ENCODE measurements at regions not wholly inside any gene's neighbourhood (a gene's known extent, or its start where the extent isn't known, plus 50 kb on each side); places are given as distances from the start of the nearest gene placed in this dataset.

GRCh38 chr18:78548261-78549058, 431.2 kb upstream of the SALL3 start:
- Histone ChIP-seq H3K9ac (ENCODE audit: insufficient read depth, low read length) (no peak overlapping the region), H2AFZ (ENCODE audit: low read length) (no peak overlapping the region), H3K27me3 (ENCODE audit: control insufficient read depth, insufficient read depth, low read length) (no peaks in the 10 kb centered on the region), H3K79me2 (ENCODE audit: control insufficient read depth, insufficient read depth, low read length) (no peaks in the 10 kb centered on the region), H3K4me3 (replicated peaks in 1 of 4; ENCODE audit: control extremely low read depth in 1 of 4, insufficient read depth in 1 of 4, low read depth in 3 of 4, low read length in 4 of 4) (no peak overlapping the region), H3K4me2 (ENCODE audit: extremely low read depth, insufficient read depth, low read length) (no peak overlapping the region), H3K36me3 (ENCODE audit: control insufficient read depth, insufficient read depth, low read length) (no peaks in the 10 kb centered on the region), H3K27ac (ENCODE audit: insufficient read depth, low read length) (no peak overlapping the region), H4K20me1 (ENCODE audit: control insufficient read depth, extremely low read depth, insufficient read depth, low read length) (no peaks in the 10 kb centered on the region), H3K9me3 (ENCODE audit: control insufficient read depth, insufficient read depth, low read depth, low read length) (peaks cover 6% of the 10 kb centered on the region), H3K4me1 (ENCODE audit: control insufficient read depth, extremely low read depth, insufficient read depth, low read length) (no peaks in the 10 kb centered on the region)
- DNase-seq (ENCODE audit: low read depth in 2 of 2) = no peak
- TF ChIP-seq EZH2 (IDR thresholded peaks at IDR 0.05; ENCODE audit: low read length, missing control alignments) (no peak), CTCF (conservative IDR thresholded peaks at IDR 0.05 in 1 of 2, IDR thresholded peaks at IDR 0.05 in 1 of 2; ENCODE audit: low read depth in 1 of 2, low read length in 2 of 2) (no peak)

- Histone ChIP-seq H3K4me3 (replicated peaks in 1 of 4; ENCODE audit: control extremely low read depth in 1 of 4, insufficient read depth in 1 of 4, low read depth in 3 of 4, low read length in 4 of 4) (no peak overlapping the region), H2AFZ (ENCODE audit: low read length) (no peak overlapping the region), H3K9me3 (ENCODE audit: control insufficient read depth, insufficient read depth, low read depth, low read length) (peaks cover 6% of the 10 kb centered on the region), H3K27ac (ENCODE audit: insufficient read depth, low read length) (no peak overlapping the region), H3K79me2 (ENCODE audit: control insufficient read depth, insufficient read depth, low read length) (no peaks in the 10 kb centered on the region), H4K20me1 (ENCODE audit: control insufficient read depth, extremely low read depth, insufficient read depth, low read length) (no peaks in the 10 kb centered on the region), H3K9ac (ENCODE audit: insufficient read depth, low read length) (no peak overlapping the region), H3K4me1 (ENCODE audit: control insufficient read depth, extremely low read depth, insufficient read depth, low read length) (no peaks in the 10 kb centered on the region), H3K27me3 (ENCODE audit: control insufficient read depth, insufficient read depth, low read length) (no peaks in the 10 kb centered on the region), H3K4me2 (ENCODE audit: extremely low read depth, insufficient read depth, low read length) (no peak overlapping the region), H3K36me3 (ENCODE audit: control insufficient read depth, insufficient read depth, low read length) (no peaks in the 10 kb centered on the region)
- no peak for DNase-seq (ENCODE audit: low read depth in 2 of 2)
- TF ChIP-seq EZH2 (IDR thresholded peaks at IDR 0.05; ENCODE audit: low read length, missing control alignments) (no peak), CTCF (conservative IDR thresholded peaks at IDR 0.05 in 1 of 2, IDR thresholded peaks at IDR 0.05 in 1 of 2; ENCODE audit: low read depth in 1 of 2, low read length in 2 of 2) (no peak)
Measured at GRCh38 chr18:78549971-78550370, 429.6 kb upstream of the SALL3 start.

- Histone ChIP-seq H3K9me3 (ENCODE audit: control insufficient read depth, insufficient read depth, low read depth, low read length) (no peaks in the 10 kb centered on the region), H4K20me1 (ENCODE audit: control insufficient read depth, extremely low read depth, insufficient read depth, low read length) (no peaks in the 10 kb centered on the region), H3K9ac (ENCODE audit: insufficient read depth, low read length) (no peak overlapping the region), H3K36me3 (ENCODE audit: control insufficient read depth, insufficient read depth, low read length) (no peaks in the 10 kb centered on the region), H3K79me2 (ENCODE audit: control insufficient read depth, insufficient read depth, low read length) (no peaks in the 10 kb centered on the region), H3K27ac (ENCODE audit: insufficient read depth, low read length) (no peak overlapping the region), H3K4me2 (ENCODE audit: extremely low read depth, insufficient read depth, low read length) (no peak overlapping the region), H3K27me3 (ENCODE audit: control insufficient read depth, insufficient read depth, low read length) (no peaks in the 10 kb centered on the region), H2AFZ (ENCODE audit: low read length) (no peak overlapping the region), H3K4me3 (replicated peaks in 1 of 4; ENCODE audit: control extremely low read depth in 1 of 4, insufficient read depth in 1 of 4, low read depth in 3 of 4, low read length in 4 of 4) (no peak overlapping the region), H3K4me1 (ENCODE audit: control insufficient read depth, extremely low read depth, insufficient read depth, low read length) (no peaks in the 10 kb centered on the region)
- TF ChIP-seq EZH2 (IDR thresholded peaks at IDR 0.05; ENCODE audit: low read length, missing control alignments) (no peak), CTCF (conservative IDR thresholded peaks at IDR 0.05 in 1 of 2, IDR thresholded peaks at IDR 0.05 in 1 of 2; ENCODE audit: low read depth in 1 of 2, low read length in 2 of 2) (no peak)
- DNase-seq (ENCODE audit: low read depth in 2 of 2) = no peak
Measured at GRCh38 chr18:78554944-78555608, 424.5 kb upstream of the SALL3 start.

Data from fibroblast of lung (primary cell).